IPS-18a (cell line): ENCODE measurements at regions not wholly inside any gene's neighbourhood (a gene's known extent, or its start where the extent isn't known, plus 50 kb on each side); places are given as distances from the start of the nearest gene placed in this dataset.

Experiments
- H3K27ac ChIP-seq: one replicate; pipeline ENCODE4 v1.5.1; 2013; ENCODE audit warnings: low read length
- H3K27me3 ChIP-seq: one replicate; pipeline ENCODE4 v1.6.1; 2013; ENCODE audit warnings: mild to moderate bottlenecking, low read length; ENCODE audit not compliant: control insufficient read depth, insufficient read depth
- H3K36me3 ChIP-seq: one replicate; pipeline ENCODE4 v1.6.1; 2013; ENCODE audit warnings: low read depth, low read length; ENCODE audit not compliant: control insufficient read depth
- H3K4me1 ChIP-seq: one replicate; pipeline ENCODE4 v1.6.1; 2013; ENCODE audit warnings: low read depth, low read length; ENCODE audit not compliant: control insufficient read depth
- H3K4me3 ChIP-seq: one replicate; pipeline ENCODE4 v1.5.1; 2013; ENCODE audit warnings: low read length
- H3K9ac ChIP-seq: one replicate; pipeline ENCODE4 v1.6.1; 2013; ENCODE audit warnings: mild to moderate bottlenecking, low read length, moderate library complexity
- H3K9me3 ChIP-seq: one replicate; pipeline ENCODE4 v1.6.1; 2013; ENCODE audit warnings: low read depth, low read length; ENCODE audit not compliant: control insufficient read depth

- Histone ChIP-seq H3K36me3 (no peaks in the 10 kb centered on the region), H3K4me1 (peaks cover 18% of the 10 kb centered on the region), H3K27me3 (no peaks in the 10 kb centered on the region), H3K9me3 (no peaks in the 10 kb centered on the region), H3K4me3 (no peak overlapping the region), H3K9ac (no peak overlapping the region), H3K27ac (no peak overlapping the region)
These were observed 286.5 kb upstream of the ERCC4 start for GRCh38 chr16:13633391-13633861.

- no peak overlapping the region for H3K4me3 ChIP-seq
- H3K27ac ChIP-seq, result no peak overlapping the region
- H3K9me3 ChIP-seq, result no peaks in the 10 kb centered on the region
- H3K36me3 ChIP-seq, result no peaks in the 10 kb centered on the region
- no peak overlapping the region for H3K9ac ChIP-seq
- no peaks in the 10 kb centered on the region for H3K27me3 ChIP-seq
- H3K4me1 ChIP-seq, result peaks cover 18% of the 10 kb centered on the region
These were observed 285.7 kb upstream of the ERCC4 start for GRCh38 chr16:13634253-13634652.

GRCh38 chr16:13634959-13635358 lies 285.0 kb upstream of the ERCC4 start:
- peaks cover 18% of the 10 kb centered on the region for H3K4me1 ChIP-seq
- no peak overlapping the region for H3K4me3 ChIP-seq
- H3K27me3 ChIP-seq, result no peaks in the 10 kb centered on the region

GRCh38 chr16:13638218-13638617 lies 281.7 kb upstream of the ERCC4 start:
- Histone ChIP-seq H3K27ac (no peak overlapping the region), H3K9ac (no peak overlapping the region), H3K36me3 (no peaks in the 10 kb centered on the region)

More at GRCh38 chr16:13634959-13635358, 285.0 kb upstream of the ERCC4 start:
- no peaks in the 10 kb centered on the region for H3K36me3 ChIP-seq
- no peaks in the 10 kb centered on the region for H3K9me3 ChIP-seq
- no peak overlapping the region for H3K27ac ChIP-seq
- no peak overlapping the region for H3K9ac ChIP-seq

DNA sequence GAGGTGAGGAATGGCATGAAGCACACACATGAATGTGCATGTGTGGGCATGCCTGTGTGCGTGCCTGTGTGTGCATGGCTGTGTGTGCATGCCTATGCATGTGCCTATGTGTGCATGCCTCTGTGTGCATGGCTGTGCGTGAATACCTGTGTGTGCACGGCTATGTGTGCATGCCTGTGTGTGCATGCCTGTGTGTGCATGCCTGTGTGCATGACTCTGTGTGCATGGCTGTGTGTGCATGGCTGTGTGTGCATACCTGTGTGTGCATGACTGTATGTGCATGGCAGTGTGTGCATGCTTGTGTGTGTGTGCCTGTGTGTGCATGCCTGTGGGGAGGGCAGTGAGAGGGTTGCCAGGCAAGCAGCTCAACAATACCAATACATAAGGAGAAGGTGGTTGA lies 276.5 kb upstream of the ERCC4 start:
- H3K9me3 ChIP-seq, result no peaks in the 10 kb centered on the region
- no peaks in the 10 kb centered on the region for H3K4me1 ChIP-seq
- H3K27me3 ChIP-seq, result no peaks in the 10 kb centered on the region
- H3K4me3 ChIP-seq, result no peak overlapping the region
- H3K27ac ChIP-seq, result no peak overlapping the region
- H3K9ac ChIP-seq, result no peak overlapping the region
- no peaks in the 10 kb centered on the region for H3K36me3 ChIP-seq

More at GRCh38 chr16:13638218-13638617, 281.7 kb upstream of the ERCC4 start:
- Histone ChIP-seq H3K4me1 (peaks cover 4% of the 10 kb centered on the region), H3K4me3 (no peak overlapping the region), H3K27me3 (no peaks in the 10 kb centered on the region), H3K9me3 (no peaks in the 10 kb centered on the region)

- no peak overlapping the region for H3K4me3 ChIP-seq
- no peaks in the 10 kb centered on the region for H3K36me3 ChIP-seq
- no peak overlapping the region for H3K9ac ChIP-seq
- H3K27ac ChIP-seq, result no peak overlapping the region
- H3K27me3 ChIP-seq, result no peaks in the 10 kb centered on the region
- H3K9me3 ChIP-seq, result no peaks in the 10 kb centered on the region
- no peaks in the 10 kb centered on the region for H3K4me1 ChIP-seq
These were observed 274.2 kb upstream of the ERCC4 start for GRCh38 chr16:13645601-13646245.

DNA sequence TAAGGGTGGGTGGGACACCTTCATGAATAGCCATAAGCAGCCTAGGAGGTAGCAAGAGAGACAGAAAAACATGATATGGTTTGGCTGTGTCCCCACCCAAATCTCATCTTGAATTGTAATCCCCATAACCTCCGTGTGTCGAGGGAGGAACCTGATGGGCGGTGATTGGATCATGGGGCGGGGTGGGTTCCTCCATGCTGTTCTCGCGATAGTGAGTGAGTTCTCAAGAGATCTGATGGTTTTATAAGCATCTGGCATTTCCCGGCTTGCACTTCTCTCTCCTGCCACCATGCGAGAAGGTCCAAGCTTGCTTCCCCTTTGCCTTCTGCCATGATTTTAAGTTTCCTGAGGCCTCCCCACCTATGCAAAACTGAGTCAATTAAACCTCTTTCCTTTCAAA lies 259.1 kb upstream of the ERCC4 start:
- Histone ChIP-seq H3K9ac (no peak overlapping the region), H3K27me3 (no peaks in the 10 kb centered on the region), H3K27ac (no peak overlapping the region), H3K36me3 (no peaks in the 10 kb centered on the region), H3K4me1 (no peaks in the 10 kb centered on the region), H3K9me3 (no peaks in the 10 kb centered on the region), H3K4me3 (no peak overlapping the region)

DNA sequence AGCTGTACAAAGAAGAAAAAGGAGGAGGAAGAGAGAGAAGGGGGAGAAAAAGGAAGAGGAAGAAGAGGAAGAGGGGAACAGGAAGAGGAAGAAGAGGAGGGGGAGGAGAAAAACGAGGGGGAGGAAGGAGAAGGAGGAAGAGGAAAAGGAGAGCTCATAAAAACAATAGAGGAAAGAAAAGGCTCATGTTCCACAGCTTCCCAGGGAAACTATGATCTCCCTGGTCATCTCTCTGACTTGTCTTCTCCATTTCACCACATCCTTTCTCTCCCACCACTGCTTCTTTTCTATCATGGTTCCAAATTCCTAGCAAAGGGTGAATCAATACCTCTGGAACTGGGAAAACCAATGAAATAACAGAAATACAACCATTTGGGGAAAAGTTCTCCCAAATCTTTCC lies 254.1 kb upstream of the ERCC4 start:
- no peaks in the 10 kb centered on the region for H3K27me3 ChIP-seq
- H3K27ac ChIP-seq, result no peak overlapping the region
- no peaks in the 10 kb centered on the region for H3K4me1 ChIP-seq
- H3K9me3 ChIP-seq, result no peaks in the 10 kb centered on the region
- H3K36me3 ChIP-seq, result no peaks in the 10 kb centered on the region
- H3K9ac ChIP-seq, result no peak overlapping the region
- H3K4me3 ChIP-seq, result no peak overlapping the region

DNA sequence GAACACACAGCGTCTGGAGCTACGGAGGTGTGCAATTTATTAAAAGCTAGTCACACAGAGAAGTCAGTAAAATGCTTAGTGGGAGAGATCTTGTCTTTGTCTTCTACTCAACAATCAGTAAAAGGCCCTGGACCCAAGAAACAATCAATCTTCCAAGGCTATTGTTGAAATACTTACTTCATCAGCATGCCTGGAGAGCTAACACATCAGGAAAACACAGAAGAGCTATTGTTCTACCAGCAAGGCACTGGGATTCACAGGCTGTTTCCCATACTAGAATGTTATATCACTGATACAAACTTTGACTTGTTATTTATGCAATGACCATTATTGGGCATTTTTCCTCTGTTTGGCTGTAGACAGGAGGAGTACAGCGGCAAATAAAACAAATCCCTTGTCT lies 247.8 kb upstream of the ERCC4 start:
- no peak overlapping the region for H3K4me3 ChIP-seq
- no peak overlapping the region for H3K9ac ChIP-seq
- H3K36me3 ChIP-seq, result no peaks in the 10 kb centered on the region
- H3K4me1 ChIP-seq, result peaks cover 8% of the 10 kb centered on the region
- no peaks in the 10 kb centered on the region for H3K27me3 ChIP-seq
- H3K9me3 ChIP-seq, result no peaks in the 10 kb centered on the region
- H3K27ac ChIP-seq, result no peak overlapping the region

GRCh38 chr16:13680021-13680889 lies 239.7 kb upstream of the ERCC4 start:
- Histone ChIP-seq H3K4me1 (no peaks in the 10 kb centered on the region), H3K4me3 (no peak overlapping the region), H3K27ac (no peak overlapping the region), H3K9me3 (no peaks in the 10 kb centered on the region), H3K36me3 (no peaks in the 10 kb centered on the region), H3K9ac (no peak overlapping the region), H3K27me3 (no peaks in the 10 kb centered on the region)

DNA sequence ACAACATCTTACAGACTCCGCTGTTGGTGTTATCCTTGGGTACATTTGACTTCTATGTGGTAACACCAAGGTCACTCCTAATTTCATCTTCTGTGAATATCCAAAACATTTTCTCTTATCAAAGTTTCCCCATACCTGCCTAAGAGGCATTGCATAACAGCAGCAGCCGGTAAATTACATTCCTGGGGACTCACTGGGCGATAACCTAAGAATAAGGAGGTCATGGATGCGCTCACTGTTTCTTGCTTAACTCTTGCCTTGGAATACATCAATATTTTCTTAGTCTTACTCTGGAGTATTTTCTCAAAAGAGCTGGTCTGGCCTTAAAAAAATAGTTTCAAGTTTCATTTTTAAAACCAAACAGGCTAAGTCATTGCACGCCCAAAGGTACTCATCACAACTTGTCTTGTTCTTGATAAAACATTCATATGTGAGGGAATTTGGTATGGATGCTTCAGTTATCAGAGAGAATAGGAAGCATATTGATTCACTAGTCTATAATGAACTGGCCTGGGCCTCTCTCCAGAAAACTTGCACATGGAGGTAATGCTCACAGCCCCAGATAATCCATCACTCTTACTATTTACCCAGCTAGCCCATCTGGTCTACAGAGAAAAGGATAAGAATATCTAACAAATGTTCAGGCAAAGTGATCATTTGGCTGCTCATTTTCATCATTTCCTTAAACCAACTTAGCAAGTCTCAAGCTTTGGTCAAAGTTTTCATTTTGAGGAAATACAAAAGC lies 235.0 kb upstream of the ERCC4 start:
- no peak overlapping the region for H3K4me3 ChIP-seq
- H3K27me3 ChIP-seq, result no peaks in the 10 kb centered on the region
- H3K9ac ChIP-seq, result no peak overlapping the region
- H3K9me3 ChIP-seq, result no peaks in the 10 kb centered on the region
- H3K4me1 ChIP-seq, result no peaks in the 10 kb centered on the region
- H3K36me3 ChIP-seq, result no peaks in the 10 kb centered on the region
- no peak overlapping the region for H3K27ac ChIP-seq
